Erythroblast (primary cell): ENCODE measurements at regions not wholly inside any gene's neighbourhood (a gene's known extent, or its start where the extent isn't known, plus 50 kb on each side); places are given as distances from the start of the nearest gene placed in this dataset.

ENCODE experiments used
- GATA1 ChIP-seq: IDR thresholded peaks from 2 replicates; pipeline ENCODE4 v1.6.1; 2011; ENCODE audit warnings: low read depth, mild to moderate bottlenecking, control low read depth, low read length, moderate library complexity
- POLR2A ChIP-seq: IDR thresholded peaks from 2 replicates; pipeline ENCODE4 v1.6.1; 2011; ENCODE audit warnings: mild to moderate bottlenecking, low read length

DNA sequence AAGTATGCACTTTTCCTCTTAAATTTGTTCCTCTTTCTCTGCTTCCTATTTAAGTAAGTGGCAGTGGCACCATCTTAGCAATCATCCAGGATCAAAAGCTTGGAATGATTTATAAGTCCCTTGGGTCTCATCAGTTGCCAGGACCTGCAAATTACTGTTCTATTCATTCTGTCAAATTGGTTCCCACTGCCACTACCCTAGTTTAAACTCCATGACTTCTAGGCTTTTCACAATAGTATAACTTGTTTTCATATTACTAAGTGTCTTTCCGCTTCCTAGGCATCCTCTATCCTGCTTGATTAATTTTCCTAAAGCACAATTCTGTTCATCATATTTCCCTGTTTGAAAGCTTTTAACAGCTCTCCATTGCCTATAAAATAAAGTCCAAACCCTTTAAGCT is 363.9 kb upstream of the MEF2C start:
- TF ChIP-seq POLR2A (no peak), GATA1 (no peak)
